Adrenal gland (tissue), 9 donors: ENCODE measurements at regions not wholly inside any gene's neighbourhood (a gene's known extent, or its start where the extent isn't known, plus 50 kb on each side); places are given as distances from the start of the nearest gene placed in this dataset.

Experiments used
- DNase-seq, 7 donors: peaks; one replicate each; pipeline ENCODE4 v3.0.0-alpha.2; 2019 to 2020
- H3K27ac ChIP-seq, 5 donors: fragments of 200-600 bp; sonication (generic) in 4 of 5; 1 replicate in 3 of 5; 2 replicates in 2 of 5; pipeline versions ENCODE4 v1.5.1 to v1.8.0; 2016 to 2020; ENCODE audit warnings: mild to moderate bottlenecking in 1 of 5
- H3K27me3 ChIP-seq: fragments of 200-600 bp; 2 replicates; pipeline ENCODE4 v1.8.0; 2021
- H3K36me3 ChIP-seq, 2 donors: fragments of 200-600 bp; replicated peaks in 1 of 2; 1 replicate in 1 of 2; 2 replicates in 1 of 2; pipeline versions ENCODE4 v1.5.1 to v1.8.0; 2018 to 2022
- H3K4me1 ChIP-seq, 2 donors: fragments of 200-600 bp; replicated peaks in 1 of 2; 1 replicate in 1 of 2; 2 replicates in 1 of 2; pipeline versions ENCODE4 v1.5.1 to v1.8.0; 2018 to 2021
- H3K4me3 ChIP-seq, 4 donors: fragments of 200-600 bp; sonication (generic) in 3 of 4; one replicate each; pipeline ENCODE4 v1.5.1; 2016 to 2018
- H3K9me3 ChIP-seq, 3 donors: fragments of 200-600 bp; sonication (generic) in 1 of 3; replicated peaks in 1 of 3; 1 replicate in 2 of 3; 2 replicates in 1 of 3; pipeline versions ENCODE4 v1.5.1 to v1.8.0; 2016 to 2021
- CTCF ChIP-seq, 6 experiments: fragments of 450-650 bp in 4 of 6; fragments of 200-600 bp in 2 of 6; sonication (generic) in 1 of 6; IDR thresholded peaks; 1 replicate in 5 of 6; 2 replicates in 1 of 6; pipeline versions ENCODE4 v1.5.1 to v1.8.0; 2016 to 2021; ENCODE audit warnings: antibody characterized with exemption in 6 of 6, mild to moderate bottlenecking in 2 of 6, moderate library complexity in 1 of 6
- POLR2A ChIP-seq, 2 donors: fragments of 450-650 bp; IDR thresholded peaks; one replicate each; pipeline ENCODE4 v1.6.1; 2017; ENCODE audit warnings: antibody characterized with exemption in 2 of 2, mild to moderate bottlenecking in 2 of 2, moderate library complexity in 1 of 2
- WGBS, 4 donors: extraction: QIAGEN DNeasy Blood & Tissue Kit in 2 of 4; methylation state at CpG; one replicate each; pipeline versions ENCODE4 v1.1.5 to v1.1.7; 2013 to 2017; 5-methylcytosine and 5-hydroxymethylcytosine counted together
- intact Hi-C, 2 donors: fragments of 100-400 bp; cut with DNase I; formaldehyde crosslinking; loops; one replicate each; pipeline versions ENCODE4 v1.14.1 to v1.15.0; 2022 to 2023
- donor health status: healthy with polysubstance abuse.
- donor health status: Bipolar disorder and iron deficiency.
- donor health status: DM: yes; HTN: yes; CAD: no.
- donor health status: DM: no; HTN: no; CAD: no.
- donor health status: DM: no; HTN: no; CAD: no.

GRCh38 chr6:117138920-117139319, 126.4 kb upstream of the VGLL2 start:
- Histone ChIP-seq H3K27me3 (no peaks in the 10 kb centered on the region), H3K4me3 (no peak overlapping the region), H3K4me1 (no peaks in the 10 kb centered on the region), H3K27ac (no peak overlapping the region), H3K9me3 (no peaks in the 10 kb centered on the region), H3K36me3 (no peaks in the 10 kb centered on the region)
- intact Hi-C loops = no loop called here
- TF ChIP-seq CTCF (IDR thresholded peaks at IDR 0.05) (no peak), POLR2A (IDR thresholded peaks at IDR 0.05) (no peak)
- DNase-seq = peak in 3 of 7 donors; percentile 8 to 30 (median 17)

GRCh38 chr6:117142142-117142541, 123.2 kb upstream of the VGLL2 start:
- WGBS, 4 donors = 61 to 79% (median 68%) methylated on average over 3 of the region's 3 CpGs
- no peak for DNase-seq
- Histone ChIP-seq H3K9me3 (no peaks in the 10 kb centered on the region), H3K36me3 (no peaks in the 10 kb centered on the region), H3K27ac (no peak overlapping the region), H3K27me3 (no peaks in the 10 kb centered on the region), H3K4me1 (no peaks in the 10 kb centered on the region), H3K4me3 (no peak overlapping the region)
- intact Hi-C loops = no loop called here
- TF ChIP-seq POLR2A (IDR thresholded peaks at IDR 0.05) (no peak), CTCF (IDR thresholded peaks at IDR 0.05) (no peak)

GRCh38 chr6:117142995-117143394, 122.4 kb upstream of the VGLL2 start:
- WGBS, 4 donors = 64 to 93% (median 75%) methylated on average over 1 of the region's 1 CpG
- Histone ChIP-seq H3K27me3 (no peaks in the 10 kb centered on the region), H3K36me3 (no peaks in the 10 kb centered on the region), H3K9me3 (no peaks in the 10 kb centered on the region), H3K4me1 (no peaks in the 10 kb centered on the region), H3K27ac (no peak overlapping the region), H3K4me3 (no peak overlapping the region)
- no peak for DNase-seq
- TF ChIP-seq CTCF (IDR thresholded peaks at IDR 0.05) (no peak), POLR2A (IDR thresholded peaks at IDR 0.05) (no peak)
- intact Hi-C loops = no loop called here

- no peaks in the 10 kb centered on the region for H3K9me3 ChIP-seq
- no peak for DNase-seq
- no peaks in the 10 kb centered on the region for H3K27me3 ChIP-seq
- TF ChIP-seq CTCF (IDR thresholded peaks at IDR 0.05) (no peak), POLR2A (IDR thresholded peaks at IDR 0.05) (no peak)
- intact Hi-C loops = no loop called here
- H3K4me1 ChIP-seq = no peaks in the 10 kb centered on the region
- no peak overlapping the region for H3K27ac ChIP-seq
- WGBS, 4 donors = 31 to 36% (median 35%) methylated on average over 2 of the region's 2 CpGs
- no peak overlapping the region for H3K4me3 ChIP-seq
- no peaks in the 10 kb centered on the region for H3K36me3 ChIP-seq
Observed at GRCh38 chr6:117143647-117144046, 121.7 kb upstream of the VGLL2 start.
